Ovary (tissue), 3 donors: ENCODE measurements at regions not wholly inside any gene's neighbourhood (a gene's known extent, or its start where the extent isn't known, plus 50 kb on each side); places are given as distances from the start of the nearest gene placed in this dataset.

Source experiments
- CTCF ChIP-seq, 3 donors: fragments of 450-650 bp in 2 of 3; fragments of 200-600 bp in 1 of 3; IDR thresholded peaks; one replicate each; pipeline versions ENCODE4 v1.5.1 to v1.8.0; 2016 to 2022; ENCODE audit warnings: antibody characterized with exemption in 3 of 3, mild to moderate bottlenecking in 1 of 3
- EP300 ChIP-seq: sonication (generic); formaldehyde crosslinking; IDR thresholded peaks from one replicate; pipeline ENCODE4 v1.6.1; 2017; ENCODE audit warnings: antibody characterized with exemption
- POLR2A ChIP-seq: fragments of 450-650 bp; IDR thresholded peaks from one replicate; pipeline ENCODE4 v1.6.1; 2017; ENCODE audit warnings: antibody characterized with exemption, mild to moderate bottlenecking, moderate library complexity
- donor health status: DM: no; HTN: no; CAD: no.

DNA sequence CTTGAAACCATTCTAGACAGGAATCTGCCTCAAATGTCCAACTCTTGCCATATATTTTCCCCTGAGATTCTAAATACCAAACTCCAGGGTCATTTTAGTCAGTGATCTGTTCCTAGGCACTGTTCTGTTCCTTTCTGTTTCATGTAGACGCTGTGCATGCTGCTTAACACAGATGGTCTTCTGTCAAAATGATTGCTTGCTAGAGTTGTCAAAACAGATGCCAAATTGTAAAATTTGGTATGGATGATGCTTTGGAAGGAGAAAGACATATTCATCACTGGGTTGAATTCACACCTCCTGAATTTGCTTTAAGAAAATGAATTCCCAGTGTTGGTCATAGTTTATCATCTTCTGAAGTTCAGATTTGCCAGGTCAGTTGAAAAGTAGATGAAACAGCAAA lies 425.9 kb downstream of the ETS1 start:
- TF ChIP-seq EP300 (no peak), CTCF (IDR thresholded peaks at IDR 0.05) (no peak), POLR2A (no peak)
